ACC112 (cell line): ENCODE measurements at regions not wholly inside any gene's neighbourhood (a gene's known extent, or its start where the extent isn't known, plus 50 kb on each side); places are given as distances from the start of the nearest gene placed in this dataset.
A peak's percentile ranks its signal among the peaks of the same experiment; 100 is the strongest.

Experiments used
- H2AFZ ChIP-seq: fragments of 200-600 bp; sonication (generic); one replicate; pipeline ENCODE4 v1.6.0; 2017; ENCODE audit warnings: antibody characterized with exemption, low read length; ENCODE audit not compliant: unreplicated experiment
- H3K27ac ChIP-seq: fragments of 200-600 bp; sonication (generic); 2 replicates; pipeline ENCODE4 v1.5.1; 2014; ENCODE audit warnings: low read depth, mild to moderate bottlenecking, antibody characterized with exemption, low read length, moderate library complexity
- H3K27me3 ChIP-seq: fragments of 200-600 bp; sonication (generic); 2 replicates; pipeline ENCODE4 v1.6.1; 2014; ENCODE audit warnings: mild to moderate bottlenecking, antibody characterized with exemption, low read length, moderate library complexity, mixed read lengths; ENCODE audit not compliant: insufficient read depth
- H3K36me3 ChIP-seq: fragments of 200-600 bp; sonication (generic); 2 replicates; pipeline ENCODE4 v1.6.1; 2016; ENCODE audit warnings: mild to moderate bottlenecking, antibody characterized with exemption, low read length, moderate library complexity, mixed read lengths; ENCODE audit not compliant: insufficient read depth
- H3K4me1 ChIP-seq: fragments of 200-600 bp; sonication (generic); one replicate; pipeline ENCODE4 v1.6.1; 2016; ENCODE audit warnings: low read length, mixed read lengths; ENCODE audit not compliant: insufficient read depth, unreplicated experiment, control insufficient read depth
- H3K4me3 ChIP-seq: fragments of 200-600 bp; sonication (generic); 2 replicates; pipeline ENCODE4 v1.5.1; 2014; ENCODE audit warnings: mild to moderate bottlenecking, low read depth, low read length
- H3K79me2 ChIP-seq: fragments of 200-600 bp; sonication (generic); one replicate; pipeline ENCODE4 v1.6.0; 2016; ENCODE audit warnings: low read length; ENCODE audit not compliant: control insufficient read depth, unreplicated experiment, insufficient read depth

GRCh38 chr4:83890231-83890630 is 354.3 kb downstream of the GPAT3 start:
- H3K36me3 ChIP-seq, result no peaks in the 10 kb centered on the region
- H2AFZ ChIP-seq, result no peak overlapping the region
- peaks cover 13% of the 10 kb centered on the region for H3K4me1 ChIP-seq
- peak overlapping the region; percentile 46; the same call in 1 of the 2 replicates for H3K4me3 ChIP-seq
- no peaks in the 10 kb centered on the region for H3K27me3 ChIP-seq
- H3K27ac ChIP-seq, result peak overlapping the region; percentile 58
- no peaks in the 10 kb centered on the region for H3K79me2 ChIP-seq

GRCh38 chr4:83889802-83890201 is 353.9 kb downstream of the GPAT3 start:
- H2AFZ ChIP-seq, result no peak overlapping the region
- peaks cover 13% of the 10 kb centered on the region for H3K4me1 ChIP-seq
- no peaks in the 10 kb centered on the region for H3K79me2 ChIP-seq
- H3K4me3 ChIP-seq, result peak overlapping the region; percentile 46; the same call in 1 of the 2 replicates
- H3K27ac ChIP-seq, result peak overlapping the region; percentile 58
- no peaks in the 10 kb centered on the region for H3K36me3 ChIP-seq
- H3K27me3 ChIP-seq, result no peaks in the 10 kb centered on the region

DNA sequence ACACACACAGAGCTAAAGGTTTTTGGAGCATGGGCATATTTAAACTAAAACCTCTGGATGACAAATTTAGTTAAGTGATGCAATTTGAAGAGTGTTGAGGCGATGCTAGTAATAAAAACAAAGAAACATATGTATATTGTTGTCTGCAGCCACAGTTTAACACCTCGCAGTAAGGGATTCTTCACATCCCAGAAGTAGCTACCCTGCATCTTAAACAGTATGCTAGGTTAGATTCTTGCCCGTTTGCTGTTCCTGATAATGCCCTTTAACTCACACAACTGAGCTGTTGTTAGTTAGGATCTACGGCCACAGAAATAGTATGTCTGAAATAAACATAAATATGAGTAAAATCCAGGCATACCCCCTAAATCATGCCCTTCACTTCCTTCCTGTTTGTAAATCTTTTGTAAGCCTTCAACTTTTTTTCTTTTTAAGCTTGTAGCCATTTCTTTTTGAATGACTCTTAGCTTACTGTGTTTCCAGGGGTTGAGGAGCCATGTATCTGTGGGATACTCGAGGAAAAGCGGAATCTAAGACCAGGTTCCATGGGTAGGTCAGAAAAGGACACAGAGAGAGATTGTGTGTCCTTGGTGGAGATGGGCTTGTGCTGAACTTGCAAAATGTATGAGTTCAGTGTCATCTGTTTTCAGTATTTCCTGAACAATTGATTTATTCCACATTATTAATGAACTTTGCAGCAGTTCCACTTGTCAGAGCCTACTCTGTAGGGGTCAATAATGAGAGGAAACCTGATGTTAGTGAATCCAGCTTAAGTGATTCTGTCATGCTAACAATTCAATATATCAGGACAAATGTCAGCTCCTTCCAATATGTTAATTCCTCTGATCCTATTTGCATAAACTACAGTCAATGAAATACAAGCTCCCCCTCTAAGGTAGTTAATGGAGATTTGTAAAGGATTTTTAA is 349.6 kb downstream of the GPAT3 start:
- H3K27ac ChIP-seq, result no peak overlapping the region
- no peak overlapping the region for H2AFZ ChIP-seq

GRCh38 chr4:83876047-83876446 is 340.1 kb downstream of the GPAT3 start:
- Histone ChIP-seq H3K27me3 (no peaks in the 10 kb centered on the region), H3K79me2 (no peaks in the 10 kb centered on the region), H3K4me3 (no peak overlapping the region), H2AFZ (no peak overlapping the region), H3K4me1 (no peaks in the 10 kb centered on the region), H3K27ac (no peak overlapping the region), H3K36me3 (no peaks in the 10 kb centered on the region)

More for the DNA sequence above, 349.6 kb downstream of the GPAT3 start:
- Histone ChIP-seq H3K4me1 (peaks cover 12% of the 10 kb centered on the region), H3K27me3 (no peaks in the 10 kb centered on the region), H3K79me2 (no peaks in the 10 kb centered on the region), H3K36me3 (no peaks in the 10 kb centered on the region), H3K4me3 (no peak overlapping the region)

- Histone ChIP-seq H3K36me3 (no peaks in the 10 kb centered on the region), H3K4me1 (no peaks in the 10 kb centered on the region), H3K27ac (no peak overlapping the region), H3K4me3 (no peak overlapping the region), H3K27me3 (no peaks in the 10 kb centered on the region), H2AFZ (no peak overlapping the region), H3K79me2 (no peaks in the 10 kb centered on the region)
Measured at GRCh38 chr4:83875437-83875836, 339.5 kb downstream of the GPAT3 start.

GRCh38 chr4:83873996-83874395 is 338.1 kb downstream of the GPAT3 start:
- no peaks in the 10 kb centered on the region for H3K27me3 ChIP-seq
- no peak overlapping the region for H3K4me3 ChIP-seq
- H3K27ac ChIP-seq, result no peak overlapping the region
- H3K4me1 ChIP-seq, result no peaks in the 10 kb centered on the region
- no peak overlapping the region for H2AFZ ChIP-seq
- no peaks in the 10 kb centered on the region for H3K79me2 ChIP-seq
- H3K36me3 ChIP-seq, result no peaks in the 10 kb centered on the region

GRCh38 chr4:83870328-83870950 is 334.5 kb downstream of the GPAT3 start:
- no peaks in the 10 kb centered on the region for H3K36me3 ChIP-seq
- peaks cover 5% of the 10 kb centered on the region for H3K4me1 ChIP-seq
- H3K4me3 ChIP-seq, result no peak overlapping the region
- H3K27me3 ChIP-seq, result no peaks in the 10 kb centered on the region
- no peaks in the 10 kb centered on the region for H3K79me2 ChIP-seq
- H3K27ac ChIP-seq, result no peak overlapping the region
- H2AFZ ChIP-seq, result no peak overlapping the region

DNA sequence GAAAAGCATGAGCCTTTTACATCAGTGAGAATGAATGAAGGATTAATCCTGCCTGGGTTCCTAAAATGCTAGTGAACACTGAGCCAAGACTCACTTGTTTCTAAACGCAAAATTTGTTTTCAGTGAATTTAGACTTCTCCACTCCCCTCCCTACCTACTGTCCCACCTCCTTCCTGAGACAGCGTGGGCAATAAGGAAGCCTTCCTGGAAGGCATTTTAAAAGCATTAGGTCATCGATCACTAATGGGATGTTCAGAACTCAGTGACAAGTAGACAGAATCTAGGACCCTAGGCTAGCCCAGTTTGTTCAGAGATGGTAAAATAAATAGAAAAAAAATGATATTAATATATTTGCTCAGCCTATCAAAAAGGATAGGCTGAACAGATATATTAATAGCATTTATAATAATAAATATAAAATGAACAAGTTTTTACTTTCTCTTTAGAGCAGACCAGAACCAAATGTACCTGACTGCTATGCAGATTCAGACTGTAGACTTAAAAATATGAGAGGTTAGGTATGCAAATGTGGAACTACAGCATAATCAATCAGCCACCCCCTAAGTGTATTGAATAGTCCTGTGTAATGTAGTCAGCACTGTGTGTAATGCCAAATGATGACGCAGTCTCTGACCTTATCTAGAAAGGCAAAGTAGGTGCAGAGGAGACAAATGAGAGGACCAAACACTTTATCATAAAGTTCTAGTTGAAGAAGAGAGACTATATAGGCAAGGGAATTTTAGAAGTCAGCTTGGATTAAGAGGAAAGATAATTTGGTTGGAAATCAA is 331.1 kb downstream of the GPAT3 start:
- no peak overlapping the region; the same call in 1 of the 2 replicates for H3K4me3 ChIP-seq
- H3K27me3 ChIP-seq, result no peaks in the 10 kb centered on the region
- H3K4me1 ChIP-seq, result peaks cover 5% of the 10 kb centered on the region
- no peaks in the 10 kb centered on the region for H3K36me3 ChIP-seq
- H2AFZ ChIP-seq, result peak overlapping the region; percentile 64
- no peak overlapping the region for H3K27ac ChIP-seq
- H3K79me2 ChIP-seq, result no peaks in the 10 kb centered on the region

DNA sequence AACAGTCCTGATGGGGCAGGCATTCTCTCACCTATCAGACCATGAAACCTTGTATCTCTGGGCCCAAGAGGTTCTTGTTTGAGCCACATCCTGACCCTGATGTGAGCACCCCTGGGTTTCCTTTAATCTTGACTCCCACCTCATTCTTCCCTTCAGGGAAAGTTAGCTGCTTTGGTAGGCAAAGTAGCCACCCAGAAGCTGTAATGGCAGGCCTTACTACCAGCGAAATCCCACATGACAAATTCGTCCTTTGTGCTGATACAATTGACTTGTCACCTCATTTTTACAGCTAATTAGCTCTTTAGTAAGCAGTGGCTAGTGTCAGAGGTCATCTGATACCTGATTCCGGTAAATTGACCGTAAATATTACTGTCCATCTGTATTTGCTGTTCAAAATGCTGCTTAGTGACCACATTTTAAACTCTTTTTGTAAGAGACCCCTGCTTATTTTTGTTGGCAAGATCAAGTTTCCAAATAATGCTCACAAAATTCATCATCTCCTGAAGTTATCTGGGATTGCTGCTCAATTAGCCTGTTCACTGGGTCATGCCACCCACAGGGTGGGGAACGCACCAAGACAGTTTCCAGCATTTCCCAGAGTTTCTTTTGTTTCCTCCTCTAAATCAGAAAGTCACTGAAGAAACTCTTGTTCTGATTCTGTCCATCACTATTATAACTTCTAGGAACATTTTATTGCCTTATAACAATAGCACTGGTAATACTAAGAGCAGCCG is 329.7 kb downstream of the GPAT3 start:
- Histone ChIP-seq H3K27ac (no peak overlapping the region), H3K4me3 (no peak overlapping the region), H2AFZ (no peak overlapping the region), H3K4me1 (peaks cover 5% of the 10 kb centered on the region), H3K79me2 (no peaks in the 10 kb centered on the region), H3K36me3 (no peaks in the 10 kb centered on the region), H3K27me3 (no peaks in the 10 kb centered on the region)
